Neural progenitor cell (in vitro differentiated cells): ENCODE measurements at regions not wholly inside any gene's neighbourhood (a gene's known extent, or its start where the extent isn't known, plus 50 kb on each side); places are given as distances from the start of the nearest gene placed in this dataset.

Experiments
- DNase-seq: peaks from one replicate; pipeline ENCODE4 v3.0.0-alpha.2; 2016; ENCODE audit warnings: low spot score
- H2AFZ ChIP-seq: fragments of 200-600 bp; sonication (generic); replicated peaks from 2 replicates; pipeline ENCODE4 v1.6.1; 2016; ENCODE audit warnings: antibody characterized with exemption
- H3F3A ChIP-seq: fragments of 200-600 bp; sonication (generic); 2 replicates; pipeline ENCODE4 v1.6.1; 2016; ENCODE audit warnings: antibody characterized with exemption, low read depth
- H3K27ac ChIP-seq: fragments of 200-600 bp; sonication (generic); 2 replicates; pipeline ENCODE4 v1.5.1; 2016; ENCODE audit warnings: mild to moderate bottlenecking
- H3K27me3 ChIP-seq: fragments of 200-600 bp; sonication (generic); 2 replicates; pipeline ENCODE4 v1.6.1; 2016; ENCODE audit warnings: mild to moderate bottlenecking, moderate library complexity
- H3K36me3 ChIP-seq: fragments of 200-600 bp; sonication (generic); 2 replicates; pipeline ENCODE4 v1.5.1; 2016
- H3K4me1 ChIP-seq: fragments of 200-600 bp; sonication (generic); 2 replicates; pipeline ENCODE4 v1.6.1; 2016; ENCODE audit warnings: mixed run types
- H3K4me2 ChIP-seq: fragments of 200-600 bp; sonication (generic); 2 replicates; pipeline ENCODE4 v1.6.1; 2016
- H3K4me3 ChIP-seq: fragments of 200-600 bp; sonication (generic); 2 replicates; pipeline ENCODE4 v1.5.1; 2016
- H3K79me2 ChIP-seq: fragments of 200-600 bp; sonication (generic); 2 replicates; pipeline ENCODE4 v1.6.1; 2016; ENCODE audit warnings: low read depth
- H3K9ac ChIP-seq: fragments of 200-600 bp; sonication (generic); 2 replicates; pipeline ENCODE4 v1.6.1; 2016
- H3K9me3 ChIP-seq: fragments of 200-600 bp; sonication (generic); 2 replicates; pipeline ENCODE4 v1.5.1; 2016; ENCODE audit warnings: low read depth
- H4K20me1 ChIP-seq: fragments of 200-600 bp; sonication (generic); 2 replicates; pipeline ENCODE4 v1.6.1; 2016; ENCODE audit warnings: low read depth
- H3K27ac Mint-ChIP-seq: 3 replicates; pipeline ENCODE4 v1.8.0; 2021; ENCODE audit warnings: mixed read lengths
- H3K27me3 Mint-ChIP-seq: 2 replicates; pipeline ENCODE4 v1.8.0; 2022; ENCODE audit warnings: low read depth, mild to moderate bottlenecking, inconsistent platforms, moderate library complexity, mixed read lengths; ENCODE audit not compliant: insufficient read depth
- H3K36me3 Mint-ChIP-seq: 3 replicates; pipeline ENCODE4 v1.8.0; 2021; ENCODE audit warnings: mixed read lengths
- H3K4me1 Mint-ChIP-seq: 3 replicates; pipeline ENCODE4 v1.8.0; 2021; ENCODE audit warnings: mixed read lengths
- H3K4me3 Mint-ChIP-seq: 3 replicates; pipeline ENCODE4 v1.8.0; 2021; ENCODE audit warnings: mild to moderate bottlenecking, moderate library complexity, mixed read lengths
- H3K9me3 Mint-ChIP-seq: 3 replicates; pipeline ENCODE4 v1.8.0; 2020; ENCODE audit warnings: mixed read lengths
- EZH2 ChIP-seq: fragments of 200-600 bp; sonication (generic); IDR thresholded peaks from 2 replicates; pipeline ENCODE4 v1.6.1; 2017; ENCODE audit warnings: antibody characterized with exemption, mild to moderate bottlenecking, moderate library complexity
- EZH2phosphoT487 ChIP-seq: fragments of 200-600 bp; sonication (generic); IDR thresholded peaks from 2 replicates; pipeline ENCODE4 v1.6.1; 2017; ENCODE audit warnings: antibody characterized with exemption
- TF ChIP-seq, protein P1 (sequence below): fragments of 200-600 bp; sonication (generic); IDR thresholded peaks from 2 replicates; pipeline ENCODE4 v1.5.1; 2017; ENCODE audit warnings: antibody characterized with exemption, mild to moderate bottlenecking

DNA sequence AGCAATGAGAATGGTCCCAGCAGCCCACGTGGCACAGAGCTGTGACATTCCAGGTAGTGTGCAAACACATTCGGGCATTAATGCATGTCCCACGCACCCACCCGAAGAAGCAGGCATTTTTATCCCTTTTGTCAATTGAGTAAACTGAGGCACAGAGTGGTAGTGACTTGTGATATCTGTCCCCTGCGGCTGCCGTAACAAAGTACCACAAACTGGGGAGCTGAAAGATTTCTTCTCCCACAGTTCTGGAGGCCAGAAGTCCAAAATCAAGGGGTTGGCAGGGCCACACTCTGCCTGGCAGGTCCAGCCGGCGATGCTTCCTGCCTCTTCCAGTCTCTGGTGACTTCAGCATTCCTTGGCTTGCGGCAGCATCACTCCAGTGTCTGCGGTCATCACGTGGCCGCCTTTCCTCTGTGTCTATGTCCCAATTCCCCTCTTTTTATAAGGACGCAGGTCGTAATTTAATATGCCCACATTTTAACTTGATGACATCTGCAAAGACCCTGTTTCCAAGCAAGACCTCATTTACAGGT lies 221.9 kb upstream of the GSE1 start:
- no peaks in the 10 kb centered on the region for H3K79me2 ChIP-seq
- H3K4me3 ChIP-seq: no peak overlapping the region
- Mint-ChIP-seq H3K4me1 (peaks cover 31% of the 10 kb centered on the region), H3K4me3 (no peak overlapping the region), H3K9me3 (no peaks in the 10 kb centered on the region), H3K27ac (no peak overlapping the region), H3K27me3 (peaks cover 23% of the 10 kb centered on the region), H3K36me3 (no peaks in the 10 kb centered on the region)
- H4K20me1 ChIP-seq: no peaks in the 10 kb centered on the region
- TF ChIP-seq EZH2phosphoT487 (no peak), EZH2 (no peak)
- TF ChIP-seq, protein P1, sequence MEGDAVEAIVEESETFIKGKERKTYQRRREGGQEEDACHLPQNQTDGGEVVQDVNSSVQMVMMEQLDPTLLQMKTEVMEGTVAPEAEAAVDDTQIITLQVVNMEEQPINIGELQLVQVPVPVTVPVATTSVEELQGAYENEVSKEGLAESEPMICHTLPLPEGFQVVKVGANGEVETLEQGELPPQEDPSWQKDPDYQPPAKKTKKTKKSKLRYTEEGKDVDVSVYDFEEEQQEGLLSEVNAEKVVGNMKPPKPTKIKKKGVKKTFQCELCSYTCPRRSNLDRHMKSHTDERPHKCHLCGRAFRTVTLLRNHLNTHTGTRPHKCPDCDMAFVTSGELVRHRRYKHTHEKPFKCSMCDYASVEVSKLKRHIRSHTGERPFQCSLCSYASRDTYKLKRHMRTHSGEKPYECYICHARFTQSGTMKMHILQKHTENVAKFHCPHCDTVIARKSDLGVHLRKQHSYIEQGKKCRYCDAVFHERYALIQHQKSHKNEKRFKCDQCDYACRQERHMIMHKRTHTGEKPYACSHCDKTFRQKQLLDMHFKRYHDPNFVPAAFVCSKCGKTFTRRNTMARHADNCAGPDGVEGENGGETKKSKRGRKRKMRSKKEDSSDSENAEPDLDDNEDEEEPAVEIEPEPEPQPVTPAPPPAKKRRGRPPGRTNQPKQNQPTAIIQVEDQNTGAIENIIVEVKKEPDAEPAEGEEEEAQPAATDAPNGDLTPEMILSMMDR: no peak
- H3K36me3 ChIP-seq: no peaks in the 10 kb centered on the region
- no peak overlapping the region for H3K4me2 ChIP-seq
- no peak overlapping the region for H3K9ac ChIP-seq
- H3K27me3 ChIP-seq: no peaks in the 10 kb centered on the region
- H3F3A ChIP-seq: no peaks in the 10 kb centered on the region
- no peak overlapping the region for H3K27ac ChIP-seq
- H3K9me3 ChIP-seq: no peaks in the 10 kb centered on the region
- no peak for DNase-seq
- no peak overlapping the region for H2AFZ ChIP-seq
- H3K4me1 ChIP-seq: peaks cover 11% of the 10 kb centered on the region

DNA sequence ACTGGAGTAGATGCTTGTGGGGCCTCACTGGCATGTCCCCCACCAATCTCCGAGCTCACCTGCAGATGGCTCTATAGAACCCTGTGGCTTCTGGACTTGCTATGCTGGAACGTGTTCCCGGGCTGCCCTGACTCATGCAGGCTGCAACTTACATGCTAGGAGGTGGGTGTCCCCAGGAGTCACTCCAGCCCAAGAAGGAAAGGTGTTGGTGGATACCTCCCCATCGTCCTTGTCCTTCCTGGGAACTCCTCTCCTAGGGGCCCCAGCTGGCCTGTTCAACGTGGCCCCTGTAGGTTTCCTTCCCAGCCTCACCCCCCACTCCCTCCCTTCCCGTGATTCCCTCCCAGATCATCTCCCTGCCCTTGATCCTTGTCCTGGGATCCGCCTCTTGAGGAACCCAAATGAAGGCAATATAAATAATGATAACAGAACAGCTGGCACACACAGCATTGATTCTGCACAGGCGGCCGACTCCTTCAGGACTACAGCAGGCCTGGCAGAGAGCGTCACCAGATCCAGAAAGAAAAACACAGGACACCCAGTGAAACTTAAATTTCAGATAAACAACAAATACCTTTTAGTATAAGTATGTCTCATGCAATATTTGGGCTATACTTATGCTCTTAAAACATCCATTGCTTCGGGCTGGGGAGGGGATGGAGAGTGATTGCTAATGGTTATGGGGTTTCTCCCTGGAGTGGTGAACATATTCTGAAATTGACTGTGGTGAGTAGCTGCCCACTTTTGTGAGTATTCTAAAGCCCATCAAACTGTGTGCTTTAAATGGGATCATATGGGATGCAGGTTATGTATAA lies 221.1 kb upstream of the GSE1 start:
- Mint-ChIP-seq H3K4me3 (no peak overlapping the region), H3K27me3 (peaks cover 23% of the 10 kb centered on the region)
- TF ChIP-seq EZH2phosphoT487 (no peak), EZH2 (no peak)
- TF ChIP-seq, protein P1: no peak

DNA sequence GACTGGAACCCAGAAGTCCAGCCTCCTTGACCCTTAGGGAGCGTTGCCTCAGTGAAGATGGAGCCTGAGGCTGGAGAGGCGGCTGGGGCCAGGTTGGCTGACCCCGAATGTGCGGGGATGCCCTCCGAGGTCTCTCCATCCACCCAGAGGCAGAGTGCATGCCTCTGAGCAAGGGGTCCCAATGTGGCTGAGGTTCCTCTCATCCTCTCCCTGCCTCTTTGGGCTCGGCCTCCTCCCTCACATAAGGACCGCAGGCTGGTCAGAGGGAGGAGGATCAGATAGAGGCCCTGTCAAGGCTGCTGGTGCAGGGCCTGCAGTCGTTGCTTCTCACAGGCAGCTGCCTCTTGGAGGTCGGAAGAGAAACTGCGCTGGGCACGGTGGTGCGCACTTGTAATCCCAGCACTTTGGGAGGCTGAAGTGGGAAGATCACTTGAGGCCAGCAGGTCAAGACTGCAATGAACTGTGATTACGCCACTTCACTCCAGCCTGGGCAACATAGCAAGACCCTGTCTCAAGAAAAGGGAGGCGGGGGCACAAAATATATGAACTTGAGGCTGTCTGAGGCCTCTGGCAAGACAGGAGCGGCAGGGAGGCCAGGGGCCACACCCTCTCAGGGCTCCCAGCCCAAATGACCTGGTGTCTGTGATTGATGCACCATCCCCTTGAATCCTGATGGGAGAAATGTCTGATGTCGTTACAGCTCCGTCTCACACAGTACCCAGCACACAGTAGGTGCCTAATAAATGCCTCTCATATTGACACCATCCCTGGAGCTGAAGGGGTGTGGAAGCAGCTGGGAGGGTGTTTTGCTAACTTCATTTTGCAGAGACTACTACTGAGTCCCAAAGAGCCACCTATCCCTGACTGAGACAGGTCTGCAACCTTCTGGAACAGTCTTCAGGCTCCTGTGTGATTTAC lies 220.1 kb upstream of the GSE1 start:
- no peak for TF ChIP-seq EZH2phosphoT487
- TF ChIP-seq, protein P1: no peak
- TF ChIP-seq EZH2: no peak
- H3K27me3 ChIP-seq: no peaks in the 10 kb centered on the region
- no peaks in the 10 kb centered on the region for H3K9me3 ChIP-seq
- no peak overlapping the region for H3K27ac Mint-ChIP-seq
- H3F3A ChIP-seq: no peaks in the 10 kb centered on the region
- no peaks in the 10 kb centered on the region for H3K36me3 Mint-ChIP-seq
- no peaks in the 10 kb centered on the region for H4K20me1 ChIP-seq
- H3K4me1 ChIP-seq: peaks cover 15% of the 10 kb centered on the region
- no peak overlapping the region for H3K27ac ChIP-seq
- no peak for DNase-seq
- no peak overlapping the region for H3K4me3 ChIP-seq
- peaks cover 39% of the 10 kb centered on the region for H3K4me1 Mint-ChIP-seq
- no peak overlapping the region for H2AFZ ChIP-seq
- no peaks in the 10 kb centered on the region for H3K36me3 ChIP-seq
- H3K4me2 ChIP-seq: no peak overlapping the region
- no peaks in the 10 kb centered on the region for H3K9me3 Mint-ChIP-seq
- H3K4me3 Mint-ChIP-seq: no peak overlapping the region
- peaks cover 24% of the 10 kb centered on the region for H3K27me3 Mint-ChIP-seq
- H3K79me2 ChIP-seq: no peaks in the 10 kb centered on the region
- H3K9ac ChIP-seq: no peak overlapping the region

More for the DNA sequence above, 221.1 kb upstream of the GSE1 start:
- no peaks in the 10 kb centered on the region for H3K79me2 ChIP-seq
- H4K20me1 ChIP-seq: no peaks in the 10 kb centered on the region
- no peak for DNase-seq
- H3K9me3 Mint-ChIP-seq: no peaks in the 10 kb centered on the region
- H3K27me3 ChIP-seq: no peaks in the 10 kb centered on the region
- no peak overlapping the region for H3K27ac ChIP-seq
- H3K27ac Mint-ChIP-seq: no peak overlapping the region
- H3K4me2 ChIP-seq: no peak overlapping the region
- H3K36me3 Mint-ChIP-seq: no peaks in the 10 kb centered on the region
- H2AFZ ChIP-seq: no peak overlapping the region
- peaks cover 11% of the 10 kb centered on the region for H3K4me1 ChIP-seq
- peaks cover 39% of the 10 kb centered on the region for H3K4me1 Mint-ChIP-seq
- H3K9ac ChIP-seq: no peak overlapping the region
- no peaks in the 10 kb centered on the region for H3F3A ChIP-seq
- H3K36me3 ChIP-seq: no peaks in the 10 kb centered on the region
- H3K4me3 ChIP-seq: no peak overlapping the region
- no peaks in the 10 kb centered on the region for H3K9me3 ChIP-seq
